DND-41 (cell line): ENCODE measurements at regions not wholly inside any gene's neighbourhood (a gene's known extent, or its start where the extent isn't known, plus 50 kb on each side); places are given as distances from the start of the nearest gene placed in this dataset.

Source experiments
- ATAC-seq: fragments of 200-7000 bp; cut with Tn5 transposase; 3 replicates; pipeline ENCODE4 v1.9.1; 2021; ENCODE audit warnings: low read depth; ENCODE audit not compliant: insufficient read depth
- DNase-seq: peaks from one replicate; pipeline ENCODE4 v3.0.0-alpha.2; 2020
- H2AFZ ChIP-seq: 2 replicates; pipeline ENCODE4 v1.6.0; 2012; ENCODE audit warnings: low read depth, low read length
- H3K27ac ChIP-seq: 2 replicates; pipeline ENCODE4 v1.5.1; 2012; ENCODE audit warnings: low read length, inconsistent platforms
- H3K27me3 ChIP-seq: fragments of 200-600 bp; sonication (generic); 2 replicates; pipeline ENCODE4 v1.6.0; 2012; ENCODE audit warnings: low read length, mild to moderate bottlenecking, inconsistent platforms; ENCODE audit not compliant: insufficient read depth, poor library complexity
- H3K36me3 ChIP-seq: 2 replicates; pipeline ENCODE4 v1.5.1; 2012; ENCODE audit warnings: low read length, inconsistent platforms; ENCODE audit not compliant: insufficient read depth
- H3K4me1 ChIP-seq: 2 replicates; pipeline ENCODE4 v1.5.1; 2012; ENCODE audit warnings: mild to moderate bottlenecking, low read length; ENCODE audit not compliant: insufficient read depth
- H3K4me2 ChIP-seq: 2 replicates; pipeline ENCODE4 v1.6.0; 2012; ENCODE audit warnings: mild to moderate bottlenecking, moderate library complexity, low read length, inconsistent platforms; ENCODE audit not compliant: insufficient read depth
- H3K4me3 ChIP-seq, 2 experiments: fragments of 200-600 bp in 1 of 2; shearing (Covaris generic) in 1 of 2; 2 replicates each; pipeline ENCODE4 v1.5.1; 2012 to 2016; ENCODE audit warnings: inconsistent platforms in 2 of 2, low read length in 2 of 2, mild to moderate bottlenecking in 2 of 2, low read depth in 1 of 2, moderate library complexity in 1 of 2
- H3K79me2 ChIP-seq: 2 replicates; pipeline ENCODE4 v1.6.0; 2012; ENCODE audit warnings: low read length, inconsistent platforms; ENCODE audit not compliant: insufficient read depth
- H3K9ac ChIP-seq: 2 replicates; pipeline ENCODE4 v1.6.0; 2012; ENCODE audit warnings: low read depth, mild to moderate bottlenecking, inconsistent platforms, low read length, moderate library complexity
- H3K9me3 ChIP-seq: 2 replicates; pipeline ENCODE4 v1.5.1; 2012; ENCODE audit warnings: low read length, moderate library complexity, mild to moderate bottlenecking, inconsistent platforms; ENCODE audit not compliant: insufficient read depth, severe bottlenecking
- H4K20me1 ChIP-seq: 2 replicates; pipeline ENCODE4 v1.6.0; 2012; ENCODE audit warnings: low read length; ENCODE audit not compliant: insufficient read depth
- EZH2 ChIP-seq: IDR thresholded peaks from 3 replicates; pipeline ENCODE4 v1.6.1; 2012; ENCODE audit warnings: borderline replicate concordance, low read depth, mild to moderate bottlenecking, moderate library complexity, low read length, inconsistent platforms; ENCODE audit not compliant: severe bottlenecking
- TF ChIP-seq, protein P1 (sequence below): IDR thresholded peaks from 2 replicates; pipeline ENCODE4 v1.5.1; 2012; ENCODE audit warnings: borderline replicate concordance, low read length, moderate library complexity, mild to moderate bottlenecking; ENCODE audit not compliant: poor library complexity, severe bottlenecking; ENCODE audit errors: extremely low read depth

DNA sequence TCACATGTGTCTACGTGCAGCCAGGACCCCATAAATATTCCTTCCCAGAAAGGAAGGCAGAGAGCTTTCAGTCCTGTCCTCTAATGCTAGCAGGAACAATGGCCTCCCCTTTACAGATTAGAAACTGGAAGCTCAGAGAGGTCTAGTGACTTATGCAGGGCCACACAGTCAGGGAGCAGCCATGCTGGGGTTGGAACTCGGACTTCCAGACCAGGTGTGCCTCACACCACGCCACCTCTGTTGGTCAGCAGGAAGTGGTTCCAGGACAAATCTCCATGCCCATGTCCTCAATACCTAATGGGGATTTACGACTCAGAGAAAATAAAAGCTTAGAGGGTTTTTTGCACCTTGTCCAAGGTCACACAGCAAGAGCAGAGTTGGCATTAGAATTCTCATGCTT lies 378.9 kb downstream of the RPS24 start:
- TF ChIP-seq, protein P1, sequence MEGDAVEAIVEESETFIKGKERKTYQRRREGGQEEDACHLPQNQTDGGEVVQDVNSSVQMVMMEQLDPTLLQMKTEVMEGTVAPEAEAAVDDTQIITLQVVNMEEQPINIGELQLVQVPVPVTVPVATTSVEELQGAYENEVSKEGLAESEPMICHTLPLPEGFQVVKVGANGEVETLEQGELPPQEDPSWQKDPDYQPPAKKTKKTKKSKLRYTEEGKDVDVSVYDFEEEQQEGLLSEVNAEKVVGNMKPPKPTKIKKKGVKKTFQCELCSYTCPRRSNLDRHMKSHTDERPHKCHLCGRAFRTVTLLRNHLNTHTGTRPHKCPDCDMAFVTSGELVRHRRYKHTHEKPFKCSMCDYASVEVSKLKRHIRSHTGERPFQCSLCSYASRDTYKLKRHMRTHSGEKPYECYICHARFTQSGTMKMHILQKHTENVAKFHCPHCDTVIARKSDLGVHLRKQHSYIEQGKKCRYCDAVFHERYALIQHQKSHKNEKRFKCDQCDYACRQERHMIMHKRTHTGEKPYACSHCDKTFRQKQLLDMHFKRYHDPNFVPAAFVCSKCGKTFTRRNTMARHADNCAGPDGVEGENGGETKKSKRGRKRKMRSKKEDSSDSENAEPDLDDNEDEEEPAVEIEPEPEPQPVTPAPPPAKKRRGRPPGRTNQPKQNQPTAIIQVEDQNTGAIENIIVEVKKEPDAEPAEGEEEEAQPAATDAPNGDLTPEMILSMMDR: no peak
- TF ChIP-seq EZH2: no peak
- H3K9me3 ChIP-seq: no peaks in the 10 kb centered on the region

DNA sequence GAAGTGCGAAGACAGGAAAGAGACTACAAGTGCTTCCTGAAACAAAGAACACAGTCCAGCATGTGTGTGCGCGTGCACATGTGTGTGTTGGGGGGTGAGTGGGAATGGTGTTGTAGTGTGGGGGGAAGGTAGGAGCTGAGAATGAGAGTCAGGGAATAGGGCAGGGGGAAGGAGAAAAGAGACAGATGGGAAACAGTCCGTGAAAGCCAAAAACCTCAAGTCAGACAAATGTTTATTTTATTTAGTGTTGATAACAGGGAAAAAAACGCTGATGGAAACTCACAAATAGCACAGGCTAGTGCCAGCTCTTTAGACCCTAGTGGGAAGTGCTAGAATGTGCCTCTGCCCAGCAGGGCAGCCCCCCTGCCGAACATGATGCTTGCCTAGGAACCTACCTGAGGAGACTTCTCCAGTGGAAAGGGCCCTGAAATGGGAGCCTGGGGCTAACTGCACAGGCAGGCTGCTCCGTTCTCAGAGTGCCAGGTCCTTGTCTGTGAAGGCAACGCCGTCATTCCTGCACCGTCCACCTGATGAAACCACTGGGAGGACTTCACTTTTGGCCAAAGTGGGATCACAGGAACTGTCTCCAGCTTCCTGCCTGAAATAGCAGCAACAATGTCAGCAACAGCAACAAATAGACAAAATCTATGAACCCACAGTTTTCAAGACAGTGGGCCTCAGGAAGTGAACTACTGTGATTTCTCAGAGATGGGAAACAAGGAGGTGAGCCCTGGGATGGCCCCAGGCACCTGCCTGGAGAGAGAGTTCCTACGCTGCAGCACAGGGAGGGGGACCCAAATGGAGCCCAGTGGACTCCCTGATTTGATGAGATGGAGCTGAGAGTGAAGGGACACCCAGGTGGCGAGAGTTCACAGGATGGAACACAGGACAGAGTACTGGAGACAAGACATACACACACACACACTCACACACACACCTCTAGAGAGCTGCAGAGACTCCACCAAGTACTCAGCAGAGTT lies 379.7 kb downstream of the RPS24 start:
- no peaks in the 10 kb centered on the region for H3K9me3 ChIP-seq
- DNase-seq: no peak
- H4K20me1 ChIP-seq: no peaks in the 10 kb centered on the region

More for the DNA sequence above, 378.9 kb downstream of the RPS24 start:
- no peak for DNase-seq
- Histone ChIP-seq H4K20me1 (no peaks in the 10 kb centered on the region), H3K4me3 (no peak overlapping the region), H3K79me2 (no peaks in the 10 kb centered on the region), H3K4me2 (no peak overlapping the region), H3K4me1 (no peaks in the 10 kb centered on the region), H3K9ac (no peak overlapping the region), H3K27me3 (no peaks in the 10 kb centered on the region), H2AFZ (no peak overlapping the region), H3K27ac (no peak overlapping the region), H3K36me3 (no peaks in the 10 kb centered on the region)
- no peak for ATAC-seq

DNA sequence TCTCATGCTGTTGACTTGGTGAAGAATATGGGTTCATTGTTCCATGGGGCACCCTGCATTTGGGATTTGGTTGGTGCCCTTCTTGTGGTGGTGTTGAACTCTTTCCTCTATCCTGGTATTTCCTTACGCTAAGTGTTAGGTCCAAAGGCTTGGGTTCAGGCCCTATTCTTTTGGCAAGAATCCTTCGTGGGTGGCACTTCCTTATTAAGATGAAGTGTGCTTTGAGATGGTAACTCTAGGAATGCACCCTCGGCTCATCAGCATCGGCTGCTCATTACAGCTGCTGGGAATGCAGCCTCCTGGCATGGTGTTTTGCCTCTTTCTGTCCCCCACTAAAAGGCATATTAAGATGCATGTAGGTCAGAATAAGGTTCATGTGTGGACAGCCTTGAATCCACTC lies 380.7 kb downstream of the RPS24 start:
- Histone ChIP-seq H3K9me3 (no peaks in the 10 kb centered on the region), H3K4me3 (no peak overlapping the region), H3K4me1 (no peaks in the 10 kb centered on the region), H3K27ac (no peak overlapping the region), H3K4me2 (no peak overlapping the region), H3K79me2 (no peaks in the 10 kb centered on the region), H2AFZ (no peak overlapping the region), H4K20me1 (no peaks in the 10 kb centered on the region), H3K27me3 (no peaks in the 10 kb centered on the region), H3K9ac (no peak overlapping the region), H3K36me3 (no peaks in the 10 kb centered on the region)
- no peak for TF ChIP-seq EZH2
- TF ChIP-seq, protein P1: no peak
- ATAC-seq (no peak), DNase-seq (no peak)

More for the DNA sequence above, 379.7 kb downstream of the RPS24 start:
- no peaks in the 10 kb centered on the region for H3K4me1 ChIP-seq
- no peak overlapping the region for H3K4me2 ChIP-seq
- no peaks in the 10 kb centered on the region for H3K36me3 ChIP-seq
- H2AFZ ChIP-seq: no peak overlapping the region
- no peak overlapping the region for H3K9ac ChIP-seq
- no peak overlapping the region for H3K27ac ChIP-seq
- no peaks in the 10 kb centered on the region for H3K27me3 ChIP-seq
- H3K79me2 ChIP-seq: no peaks in the 10 kb centered on the region
- TF ChIP-seq, protein P1: no peak
- no peak for TF ChIP-seq EZH2
- no peak for ATAC-seq
- no peak overlapping the region for H3K4me3 ChIP-seq
